Endothelial cell of umbilical vein (primary cell): ENCODE measurements at regions not wholly inside any gene's neighbourhood (a gene's known extent, or its start where the extent isn't known, plus 50 kb on each side); places are given as distances from the start of the nearest gene placed in this dataset.

Source experiments
- BruUV-seq: library from RNA; stranded (reverse); fragments of 400-500 nt; replicated peaks from 2 replicates; lab custom pipeline; 2021; lab: Mats Ljungman, UMichigan
- CTCF ChIA-PET: fragments of 300-600, 350-600 bp; sonication (Branson Sonifier 250); formaldehyde crosslinking; loops from one replicate; lab custom pipeline; 2021; ENCODE audit warnings: antibody characterized with exemption, inconsistent platforms; lab: Charles Lee
- POLR2A ChIA-PET: fragments of 300-600, 350-600 bp; sonication (Branson Sonifier 250); formaldehyde crosslinking; loops from one replicate; lab custom pipeline; 2021; ENCODE audit warnings: antibody characterized with exemption, inconsistent platforms; lab: Charles Lee
- DNase-seq: peaks from one replicate; pipeline ENCODE4 v3.0.0-alpha.2; 2011; ENCODE audit warnings: low read depth, low spot score
- FAIRE-seq: peaks from 2 replicates; lab custom pipeline; 2011; peaks lifted over from hg19 to GRCh38; lab: Jason Lieb, UNC
- H2AFZ ChIP-seq: 2 replicates; pipeline ENCODE4 v1.6.0; 2012; ENCODE audit warnings: low read depth, low read length, control low read depth, inconsistent platforms
- H3K27ac ChIP-seq: 2 replicates; pipeline ENCODE4 v1.5.1; 2011; ENCODE audit warnings: low read depth, mild to moderate bottlenecking, control low read depth, low read length, moderate library complexity; ENCODE audit not compliant: insufficient read depth
- H3K27me3 ChIP-seq, 2 experiments: 2 replicates each; pipeline versions ENCODE4 v1.6.0 to v1.6.1; 2011; ENCODE audit warnings: low read length in 2 of 2, mixed read lengths in 1 of 2; ENCODE audit not compliant: control insufficient read depth in 2 of 2, insufficient read depth in 2 of 2
- H3K36me3 ChIP-seq, 2 experiments: 2 replicates in 1 of 2; 3 replicates in 1 of 2; pipeline ENCODE4 v1.5.1; 2011; ENCODE audit warnings: low read length in 2 of 2, mild to moderate bottlenecking in 1 of 2, moderate library complexity in 1 of 2; ENCODE audit not compliant: control insufficient read depth in 2 of 2, insufficient read depth in 2 of 2; ENCODE audit errors: extremely low read depth in 1 of 2
- H3K4me1 ChIP-seq: 3 replicates; pipeline ENCODE4 v1.5.1; 2011; ENCODE audit warnings: mild to moderate bottlenecking, low read length; ENCODE audit not compliant: control insufficient read depth, insufficient read depth; ENCODE audit errors: extremely low read depth
- H3K4me2 ChIP-seq: 2 replicates; pipeline ENCODE4 v1.6.1; 2011; ENCODE audit warnings: low read length, control low read depth, mixed read lengths; ENCODE audit not compliant: insufficient read depth
- H3K4me3 ChIP-seq, 3 experiments: fragments of 200-600 bp in 1 of 3; sonication (generic), shearing (Covaris generic) in 1 of 3; replicated peaks in 1 of 3; 2 replicates each; pipeline ENCODE4 v1.5.1; 2011 to 2016; ENCODE audit warnings: control low read depth in 3 of 3, low read length in 3 of 3, mild to moderate bottlenecking in 2 of 3, inconsistent platforms in 1 of 3, low read depth in 1 of 3, moderate library complexity in 1 of 3; ENCODE audit not compliant: insufficient read depth in 1 of 3
- H3K79me2 ChIP-seq: 2 replicates; pipeline ENCODE4 v1.6.0; 2012; ENCODE audit warnings: low read length, inconsistent platforms; ENCODE audit not compliant: control insufficient read depth, insufficient read depth
- H3K9ac ChIP-seq: replicated peaks from 2 replicates; pipeline ENCODE3; 2011; ENCODE audit warnings: low read length, control low read depth; ENCODE audit not compliant: insufficient read depth; ENCODE audit errors: extremely low read depth
- H3K9me1 ChIP-seq: replicated peaks from 3 replicates; pipeline ENCODE4 v1.6.0; 2011; ENCODE audit warnings: mild to moderate bottlenecking, low read length; ENCODE audit not compliant: control insufficient read depth, insufficient read depth; ENCODE audit errors: extremely low read depth
- H3K9me3 ChIP-seq: replicated peaks from 2 replicates; pipeline ENCODE4 v1.5.1; 2012; ENCODE audit warnings: low read length, inconsistent platforms; ENCODE audit not compliant: control insufficient read depth, insufficient read depth
- H4K20me1 ChIP-seq: replicated peaks from 2 replicates; pipeline ENCODE3; 2011; ENCODE audit warnings: mild to moderate bottlenecking, low read length; ENCODE audit not compliant: control insufficient read depth, insufficient read depth; ENCODE audit errors: extremely low read depth
- EZH2 ChIP-seq: IDR thresholded peaks from 2 replicates; pipeline ENCODE4 v1.6.1; 2012; ENCODE audit warnings: borderline replicate concordance, low read depth, mild to moderate bottlenecking, moderate library complexity, low read length, inconsistent platforms; ENCODE audit not compliant: severe bottlenecking
- FOS ChIP-seq: IDR thresholded peaks from 2 replicates; pipeline ENCODE4 v1.6.1; 2011; ENCODE audit warnings: mild to moderate bottlenecking, low read length, moderate library complexity, borderline replicate concordance; ENCODE audit not compliant: insufficient read depth
- GATA2 ChIP-seq: IDR thresholded peaks from 2 replicates; pipeline ENCODE4 v1.7.0; 2011; ENCODE audit warnings: low read depth, mild to moderate bottlenecking, moderate library complexity, mixed read lengths, low read length; ENCODE audit not compliant: insufficient read length, insufficient read depth
- JUN ChIP-seq: IDR thresholded peaks from 2 replicates; pipeline ENCODE4 v1.6.1; 2011; ENCODE audit warnings: borderline replicate concordance, low read depth; ENCODE audit not compliant: insufficient read length, insufficient read depth
- MYC ChIP-seq: IDR thresholded peaks from one replicate; pipeline ENCODE4 v1.6.1; 2011; ENCODE audit warnings: mild to moderate bottlenecking, low read depth, low read length
- POLR2A ChIP-seq: IDR thresholded peaks from 2 replicates; pipeline ENCODE4 v1.6.1; 2012; ENCODE audit warnings: low read depth, mild to moderate bottlenecking, control low read depth, low read length
- POLR2AphosphoS5 ChIP-seq: IDR thresholded peaks from 2 replicates; pipeline ENCODE4 v1.6.1; 2012; ENCODE audit warnings: low read depth, mild to moderate bottlenecking, control low read depth, low read length, moderate library complexity; ENCODE audit not compliant: insufficient read depth
- dilution Hi-C: fragments of 300-500 bp; cut with MboI; formaldehyde crosslinking; loops from one replicate; pipeline ENCODE4 v1.15.0; 2019; ENCODE audit warnings: low sequenced_read_pairs; ENCODE audit not compliant: extremely low pct_ligation_motif_present
- intact Hi-C: fragments of 100-400 bp; cut with micrococcal nuclease; formaldehyde crosslinking; loops from one replicate; pipeline ENCODE4 v1.10.0; 2022
- TF ChIP-seq, protein P1 (sequence below): IDR thresholded peaks from 2 replicates; pipeline ENCODE4 v1.6.1; 2011; ENCODE audit not compliant: insufficient read depth, insufficient read length
- TF ChIP-seq, protein P2 (sequence below), 2 donors: IDR thresholded peaks; 1 replicate in 1 of 2; 2 replicates in 1 of 2; pipeline ENCODE4 v1.5.1; 2011; ENCODE audit warnings: low read length in 2 of 2, mild to moderate bottlenecking in 2 of 2, moderate library complexity in 2 of 2, control low read depth in 1 of 2, inconsistent platforms in 1 of 2, low read depth in 1 of 2; ENCODE audit not compliant: insufficient read depth in 1 of 2; ENCODE audit errors: extremely low read depth in 1 of 2

DNA sequence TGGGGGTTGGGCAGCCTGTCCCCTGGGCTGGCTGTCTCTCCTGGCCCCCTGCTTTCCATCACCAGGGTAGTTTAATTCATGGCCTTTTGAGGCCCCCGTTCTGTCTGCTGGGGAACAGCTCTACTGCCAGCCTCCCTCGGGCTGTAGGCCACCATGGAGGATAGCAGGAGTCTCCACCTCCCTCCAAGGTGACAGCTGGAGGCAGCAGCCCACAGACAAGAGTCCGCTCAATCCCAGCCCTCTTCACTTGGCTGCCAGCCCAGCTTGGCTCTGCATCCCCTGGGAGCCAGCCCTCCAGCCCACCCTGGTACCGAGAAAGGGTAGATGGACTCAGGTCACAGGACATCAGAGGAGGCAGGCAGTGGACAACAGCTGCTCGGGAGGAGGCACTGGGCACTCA lies 194.6 kb upstream of the SDK2 start:
- Histone ChIP-seq H3K36me3 (no peaks in the 10 kb centered on the region), H3K27me3 (no peaks in the 10 kb centered on the region), H3K9me3 (peaks cover 4% of the 10 kb centered on the region), H3K4me2 (no peak overlapping the region), H3K4me1 (no peaks in the 10 kb centered on the region), H3K79me2 (no peaks in the 10 kb centered on the region), H3K9me1 (no peaks in the 10 kb centered on the region), H3K27ac (no peak overlapping the region), H2AFZ (no peak overlapping the region), H3K9ac (no peak overlapping the region), H3K4me3 (no peak overlapping the region), H4K20me1 (no peaks in the 10 kb centered on the region)
- intact Hi-C loops, result no loop called here
- ChIA-PET POLR2A (no interaction called here), CTCF (no interaction called here)
- no TSS peak for BruUV-seq
- FAIRE-seq (no peak), DNase-seq (no peak)
- TF ChIP-seq EZH2 (no peak), POLR2AphosphoS5 (no peak), JUN (no peak), POLR2A (no peak), GATA2 (no peak), FOS (no peak), MYC (no peak)
- TF ChIP-seq, protein P1, sequence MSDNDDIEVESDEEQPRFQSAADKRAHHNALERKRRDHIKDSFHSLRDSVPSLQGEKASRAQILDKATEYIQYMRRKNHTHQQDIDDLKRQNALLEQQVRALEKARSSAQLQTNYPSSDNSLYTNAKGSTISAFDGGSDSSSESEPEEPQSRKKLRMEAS, result no peak
- TF ChIP-seq, protein P2, sequence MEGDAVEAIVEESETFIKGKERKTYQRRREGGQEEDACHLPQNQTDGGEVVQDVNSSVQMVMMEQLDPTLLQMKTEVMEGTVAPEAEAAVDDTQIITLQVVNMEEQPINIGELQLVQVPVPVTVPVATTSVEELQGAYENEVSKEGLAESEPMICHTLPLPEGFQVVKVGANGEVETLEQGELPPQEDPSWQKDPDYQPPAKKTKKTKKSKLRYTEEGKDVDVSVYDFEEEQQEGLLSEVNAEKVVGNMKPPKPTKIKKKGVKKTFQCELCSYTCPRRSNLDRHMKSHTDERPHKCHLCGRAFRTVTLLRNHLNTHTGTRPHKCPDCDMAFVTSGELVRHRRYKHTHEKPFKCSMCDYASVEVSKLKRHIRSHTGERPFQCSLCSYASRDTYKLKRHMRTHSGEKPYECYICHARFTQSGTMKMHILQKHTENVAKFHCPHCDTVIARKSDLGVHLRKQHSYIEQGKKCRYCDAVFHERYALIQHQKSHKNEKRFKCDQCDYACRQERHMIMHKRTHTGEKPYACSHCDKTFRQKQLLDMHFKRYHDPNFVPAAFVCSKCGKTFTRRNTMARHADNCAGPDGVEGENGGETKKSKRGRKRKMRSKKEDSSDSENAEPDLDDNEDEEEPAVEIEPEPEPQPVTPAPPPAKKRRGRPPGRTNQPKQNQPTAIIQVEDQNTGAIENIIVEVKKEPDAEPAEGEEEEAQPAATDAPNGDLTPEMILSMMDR (IDR thresholded peaks at IDR 0.05; ENCODE audit: extremely low read depth in 1 of 2, insufficient read depth in 1 of 2, low read depth in 1 of 2, low read length in 2 of 2), result no peak
- dilution Hi-C loops, result no loop called here
